Uterus (tissue), 2 donors: ENCODE measurements at regions not wholly inside any gene's neighbourhood (a gene's known extent, or its start where the extent isn't known, plus 50 kb on each side); places are given as distances from the start of the nearest gene placed in this dataset.

Experiments
- POLR2A ChIP-seq, 2 donors: fragments of 450-650 bp; IDR thresholded peaks; one replicate each; pipeline ENCODE4 v1.6.1; 2016; ENCODE audit warnings: antibody characterized with exemption in 2 of 2, mild to moderate bottlenecking in 1 of 2, moderate library complexity in 1 of 2
- TF ChIP-seq, protein P1 (sequence below), 4 experiments: fragments of 200-600 bp in 2 of 4; fragments of 450-650 bp in 2 of 4; sonication (generic) in 2 of 4; IDR thresholded peaks; one replicate each; pipeline ENCODE4 v1.5.1; 2016 to 2019; ENCODE audit warnings: antibody characterized with exemption in 4 of 4, mild to moderate bottlenecking in 2 of 4, moderate library complexity in 1 of 4

DNA sequence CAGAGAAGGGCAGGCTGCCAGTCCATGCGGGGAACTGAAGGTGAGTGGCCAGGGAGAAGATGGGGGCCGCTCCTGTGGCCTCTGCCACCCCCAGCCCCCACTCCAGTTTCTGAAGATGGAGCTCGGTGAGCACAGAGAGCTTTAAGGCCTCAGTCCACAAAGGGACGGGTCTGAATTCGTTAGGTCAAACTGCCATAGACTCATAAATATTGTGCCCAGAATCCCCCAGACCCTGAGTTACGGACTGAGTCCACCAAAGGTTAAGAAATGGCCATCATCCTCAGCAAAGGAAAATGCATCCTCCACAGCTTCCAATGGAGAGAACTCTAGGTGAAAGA is 344.2 kb downstream of the BUD13 start:
- TF ChIP-seq, protein P1, sequence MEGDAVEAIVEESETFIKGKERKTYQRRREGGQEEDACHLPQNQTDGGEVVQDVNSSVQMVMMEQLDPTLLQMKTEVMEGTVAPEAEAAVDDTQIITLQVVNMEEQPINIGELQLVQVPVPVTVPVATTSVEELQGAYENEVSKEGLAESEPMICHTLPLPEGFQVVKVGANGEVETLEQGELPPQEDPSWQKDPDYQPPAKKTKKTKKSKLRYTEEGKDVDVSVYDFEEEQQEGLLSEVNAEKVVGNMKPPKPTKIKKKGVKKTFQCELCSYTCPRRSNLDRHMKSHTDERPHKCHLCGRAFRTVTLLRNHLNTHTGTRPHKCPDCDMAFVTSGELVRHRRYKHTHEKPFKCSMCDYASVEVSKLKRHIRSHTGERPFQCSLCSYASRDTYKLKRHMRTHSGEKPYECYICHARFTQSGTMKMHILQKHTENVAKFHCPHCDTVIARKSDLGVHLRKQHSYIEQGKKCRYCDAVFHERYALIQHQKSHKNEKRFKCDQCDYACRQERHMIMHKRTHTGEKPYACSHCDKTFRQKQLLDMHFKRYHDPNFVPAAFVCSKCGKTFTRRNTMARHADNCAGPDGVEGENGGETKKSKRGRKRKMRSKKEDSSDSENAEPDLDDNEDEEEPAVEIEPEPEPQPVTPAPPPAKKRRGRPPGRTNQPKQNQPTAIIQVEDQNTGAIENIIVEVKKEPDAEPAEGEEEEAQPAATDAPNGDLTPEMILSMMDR (IDR thresholded peaks at IDR 0.05): no peak
- TF ChIP-seq POLR2A (IDR thresholded peaks at IDR 0.05): no peak
